ENCODE measurements at regions not wholly inside any gene's neighbourhood (a gene's known extent, or its start where the extent isn't known, plus 50 kb on each side); places are given as distances from the start of the nearest gene placed in this dataset.
"Not testable (repeated sequence)": the region's sequence is repeated elsewhere in the genome, so short reads cannot be mapped to it uniquely, and the experiment has no call there.

DNA sequence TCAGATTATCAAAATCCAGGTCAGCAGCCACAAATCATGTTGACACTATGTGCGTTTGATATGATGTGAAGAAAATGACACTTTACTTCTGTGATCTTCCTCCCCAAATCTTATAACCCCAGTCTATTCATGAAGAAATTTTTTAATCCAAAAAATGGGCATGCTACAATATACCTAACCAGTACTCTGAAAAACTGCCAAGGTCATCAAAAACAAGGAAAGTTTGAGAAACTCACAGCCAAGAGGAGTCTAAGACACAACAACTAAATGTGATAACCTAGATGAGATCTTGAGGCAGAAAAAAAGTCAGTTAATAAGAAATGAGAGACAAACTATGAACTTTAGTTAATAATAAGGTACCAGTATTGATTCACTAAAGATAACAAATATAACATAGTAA is 200.6 kb upstream of the IRAK1BP1 start:
- intact Hi-C loops (cut with DNase I): no loop called here
- Histone ChIP-seq H3K27ac (no peak overlapping the region), H3K36me3 (replicated peaks in 1 of 2) (no peaks in the 10 kb centered on the region), H3K27me3 (no peaks in the 10 kb centered on the region), H3K4me3 (no peak overlapping the region), H3K9me3 (replicated peaks in 1 of 3) (no peaks in the 10 kb centered on the region), H3K4me1 (replicated peaks in 1 of 2) (no peaks in the 10 kb centered on the region)
- no peak for DNase-seq
- no peak for TF ChIP-seq POLR2A (IDR thresholded peaks at IDR 0.05)
- no peak for TF ChIP-seq CTCF (IDR thresholded peaks at IDR 0.05)
- WGBS, 4 donors: 61 to 81% (median 66%) methylated on average over 1 of the region's 1 CpG

- H3K4me1 ChIP-seq (replicated peaks in 1 of 2): no peaks in the 10 kb centered on the region
- whole genome bisulfite sequencing, 4 donors: 70 to 81% (median 77%) methylated on average over 2 of the region's 2 CpGs
- H3K9me3 ChIP-seq (replicated peaks in 1 of 3): no peaks in the 10 kb centered on the region
- H3K27ac ChIP-seq: no peak overlapping the region
- no peak for DNase-seq
- TF ChIP-seq CTCF (IDR thresholded peaks at IDR 0.05): no peak
- TF ChIP-seq POLR2A (IDR thresholded peaks at IDR 0.05): no peak
- intact Hi-C loops (cut with DNase I): no loop called here
- H3K27me3 ChIP-seq: no peaks in the 10 kb centered on the region
- H3K36me3 ChIP-seq (replicated peaks in 1 of 2): no peaks in the 10 kb centered on the region
- H3K4me3 ChIP-seq: no peak overlapping the region
These were observed 197.2 kb upstream of the IRAK1BP1 start for GRCh38 chr6:78670156-78670555.

- TF ChIP-seq CTCF (IDR thresholded peaks at IDR 0.05): no peak
- TF ChIP-seq POLR2A (IDR thresholded peaks at IDR 0.05): no peak
- 54 to 71% (median 65%) methylated on average over 2 of the region's 2 CpGs for WGBS, 4 donors
- H3K9me3 ChIP-seq (replicated peaks in 1 of 3): no peaks in the 10 kb centered on the region
These were observed 196.5 kb upstream of the IRAK1BP1 start for GRCh38 chr6:78670802-78671201.

GRCh38 chr6:78676069-78677007 is 191.0 kb upstream of the IRAK1BP1 start:
- H3K36me3 ChIP-seq (replicated peaks in 1 of 2); H3K9me3 ChIP-seq (replicated peaks in 1 of 3); intact Hi-C loops (cut with DNase I); DNase-seq; H3K4me1 ChIP-seq (replicated peaks in 1 of 2); H3K27ac ChIP-seq; H3K4me3 ChIP-seq; H3K27me3 ChIP-seq: not testable (repeated sequence)
- 73 to 89% (median 80%) methylated on average over 9 to 15 of the region's 15 CpGs for WGBS, 4 donors

More at GRCh38 chr6:78670802-78671201, 196.5 kb upstream of the IRAK1BP1 start:
- no peaks in the 10 kb centered on the region for H3K4me1 ChIP-seq (replicated peaks in 1 of 2)
- intact Hi-C loops (cut with DNase I): no loop called here
- no peaks in the 10 kb centered on the region for H3K27me3 ChIP-seq
- no peak overlapping the region for H3K4me3 ChIP-seq
- H3K36me3 ChIP-seq (replicated peaks in 1 of 2): no peaks in the 10 kb centered on the region
- DNase-seq: no peak
- no peak overlapping the region for H3K27ac ChIP-seq

DNA sequence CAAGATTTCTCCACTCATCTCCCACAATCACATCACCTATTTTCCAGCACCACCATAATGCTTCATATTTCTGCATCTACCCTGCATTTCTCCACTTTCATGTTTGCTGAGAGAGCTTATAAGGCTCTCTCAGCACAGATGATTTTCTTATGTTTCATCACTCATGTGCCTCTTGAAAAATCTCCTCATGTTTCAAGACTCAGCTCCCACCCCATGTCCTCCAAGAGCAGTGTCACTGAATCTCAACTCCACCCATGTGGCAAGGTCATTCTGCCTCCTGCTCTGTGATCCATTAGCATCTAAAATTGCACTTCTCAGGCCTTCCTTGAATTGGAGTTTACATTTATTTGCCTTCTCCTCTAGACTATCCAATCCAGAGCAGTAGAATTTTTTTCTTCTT is 178.7 kb upstream of the IRAK1BP1 start:
- Histone ChIP-seq H3K4me1 (replicated peaks in 1 of 2) (no peaks in the 10 kb centered on the region), H3K27ac (no peak overlapping the region), H3K27me3 (no peaks in the 10 kb centered on the region), H3K4me3 (no peak overlapping the region), H3K9me3 (replicated peaks in 1 of 3) (no peaks in the 10 kb centered on the region), H3K36me3 (replicated peaks in 1 of 2) (no peaks in the 10 kb centered on the region)
- no peak for DNase-seq
- intact Hi-C loops (cut with DNase I): no loop called here
- TF ChIP-seq CTCF (IDR thresholded peaks at IDR 0.05): no peak
- TF ChIP-seq POLR2A (IDR thresholded peaks at IDR 0.05): no peak

Data from adrenal gland (tissue), 9 donors.